Neural crest cell (in vitro differentiated cells): ENCODE measurements at regions not wholly inside any gene's neighbourhood (a gene's known extent, or its start where the extent isn't known, plus 50 kb on each side); places are given as distances from the start of the nearest gene placed in this dataset.
"Not testable (repeated sequence)": the region's sequence is repeated elsewhere in the genome, so short reads cannot be mapped to it uniquely, and the experiment has no call there.

Experiments used
- DNase-seq: peaks from one replicate; pipeline ENCODE4 v3.0.0; 2021; ENCODE audit warnings: low read depth, mixed read lengths, low spot score
- H3K27ac Mint-ChIP-seq: one replicate; pipeline ENCODE4 v1.8.0; 2021; ENCODE audit warnings: mild to moderate bottlenecking, mixed read lengths; ENCODE audit not compliant: unreplicated experiment
- H3K27me3 Mint-ChIP-seq: 2 replicates; pipeline ENCODE4 v1.8.0; 2021; ENCODE audit warnings: low read depth, mild to moderate bottlenecking, mixed read lengths
- H3K36me3 Mint-ChIP-seq: 2 replicates; pipeline ENCODE4 v1.8.0; 2021; ENCODE audit warnings: low read depth, mild to moderate bottlenecking, mixed read lengths
- H3K4me1 Mint-ChIP-seq: 2 replicates; pipeline ENCODE4 v1.8.0; 2021; ENCODE audit warnings: mixed read lengths
- H3K4me3 Mint-ChIP-seq: one replicate; pipeline ENCODE4 v1.8.0; 2021; ENCODE audit warnings: mild to moderate bottlenecking, mixed read lengths
- H3K9me3 Mint-ChIP-seq: 2 replicates; pipeline ENCODE4 v1.8.0; 2021; ENCODE audit warnings: mixed read lengths
- TF ChIP-seq, protein P1 (sequence below): fragments of 200-600 bp; sonication (generic); conservative IDR thresholded peaks from 2 replicates; pipeline ENCODE4 v1.5.0; 2021; ENCODE audit warnings: antibody characterized with exemption, mild to moderate bottlenecking

GRCh38 chr2:8247905-8248622 is 433.8 kb upstream of the ID2 start:
- Mint-ChIP-seq H3K27me3 (no peaks in the 10 kb centered on the region), H3K36me3 (peaks cover 2% of the 10 kb centered on the region), H3K9me3 (peaks cover 11% of the 10 kb centered on the region), H3K4me3 (no peak overlapping the region), H3K27ac (no peak overlapping the region), H3K4me1 (no peaks in the 10 kb centered on the region)
- DNase-seq: no peak
- TF ChIP-seq, protein P1, sequence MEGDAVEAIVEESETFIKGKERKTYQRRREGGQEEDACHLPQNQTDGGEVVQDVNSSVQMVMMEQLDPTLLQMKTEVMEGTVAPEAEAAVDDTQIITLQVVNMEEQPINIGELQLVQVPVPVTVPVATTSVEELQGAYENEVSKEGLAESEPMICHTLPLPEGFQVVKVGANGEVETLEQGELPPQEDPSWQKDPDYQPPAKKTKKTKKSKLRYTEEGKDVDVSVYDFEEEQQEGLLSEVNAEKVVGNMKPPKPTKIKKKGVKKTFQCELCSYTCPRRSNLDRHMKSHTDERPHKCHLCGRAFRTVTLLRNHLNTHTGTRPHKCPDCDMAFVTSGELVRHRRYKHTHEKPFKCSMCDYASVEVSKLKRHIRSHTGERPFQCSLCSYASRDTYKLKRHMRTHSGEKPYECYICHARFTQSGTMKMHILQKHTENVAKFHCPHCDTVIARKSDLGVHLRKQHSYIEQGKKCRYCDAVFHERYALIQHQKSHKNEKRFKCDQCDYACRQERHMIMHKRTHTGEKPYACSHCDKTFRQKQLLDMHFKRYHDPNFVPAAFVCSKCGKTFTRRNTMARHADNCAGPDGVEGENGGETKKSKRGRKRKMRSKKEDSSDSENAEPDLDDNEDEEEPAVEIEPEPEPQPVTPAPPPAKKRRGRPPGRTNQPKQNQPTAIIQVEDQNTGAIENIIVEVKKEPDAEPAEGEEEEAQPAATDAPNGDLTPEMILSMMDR: no peak

DNA sequence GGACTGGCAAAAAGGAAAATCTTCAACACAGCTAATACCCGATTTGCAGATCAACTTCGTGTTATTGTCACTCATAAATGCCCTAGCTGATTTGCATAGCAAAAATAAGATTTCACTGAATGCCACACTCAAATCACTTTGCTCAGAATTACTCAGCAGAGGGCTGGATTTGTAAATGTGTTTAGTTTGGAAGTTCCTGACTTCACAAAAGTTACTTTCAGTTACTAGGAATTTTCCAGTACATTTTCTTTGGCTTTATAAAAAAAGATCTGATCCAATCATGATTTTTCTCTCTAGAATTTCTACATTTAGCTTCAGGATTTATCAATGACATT is 433.3 kb upstream of the ID2 start:
- H3K27ac Mint-ChIP-seq: no peak overlapping the region

DNA sequence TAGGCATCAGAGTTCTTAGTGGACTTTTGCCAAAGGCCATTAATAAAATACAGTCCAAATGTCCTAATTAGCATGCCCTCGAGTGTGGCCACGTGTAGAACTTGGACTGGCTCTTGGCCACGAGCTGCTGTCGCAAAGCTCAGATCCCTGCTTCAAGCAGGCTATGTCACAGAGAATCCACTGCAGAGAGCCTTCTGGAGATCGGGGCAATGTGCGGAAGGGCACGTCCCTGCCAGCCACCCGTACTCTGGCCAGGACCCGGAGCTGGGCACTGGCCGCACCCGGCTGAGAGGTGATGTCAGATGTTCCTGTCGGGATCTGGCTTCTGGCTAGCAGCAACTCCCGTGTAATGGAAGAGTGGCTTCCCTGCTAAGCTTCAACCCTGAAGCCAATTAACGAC is 432.7 kb upstream of the ID2 start:
- no peak for DNase-seq
- Mint-ChIP-seq H3K36me3 (peaks cover 2% of the 10 kb centered on the region), H3K27me3 (no peaks in the 10 kb centered on the region), H3K9me3 (peaks cover 10% of the 10 kb centered on the region), H3K4me3 (no peak overlapping the region), H3K27ac (no peak overlapping the region), H3K4me1 (peaks cover 7% of the 10 kb centered on the region)
- TF ChIP-seq, protein P1: no peak

More for the DNA sequence above, 433.3 kb upstream of the ID2 start:
- Mint-ChIP-seq H3K36me3 (peaks cover 2% of the 10 kb centered on the region), H3K4me1 (peaks cover 1% of the 10 kb centered on the region), H3K27me3 (no peaks in the 10 kb centered on the region), H3K4me3 (no peak overlapping the region), H3K9me3 (peaks cover 9% of the 10 kb centered on the region)
- no peak for DNase-seq
- TF ChIP-seq, protein P1: no peak

- Mint-ChIP-seq H3K36me3 (peaks cover 2% of the 10 kb centered on the region), H3K27me3 (no peaks in the 10 kb centered on the region), H3K27ac (no peak overlapping the region), H3K4me1 (peaks cover 13% of the 10 kb centered on the region), H3K9me3 (peaks cover 7% of the 10 kb centered on the region), H3K4me3 (no peak overlapping the region)
- DNase-seq: no peak
- TF ChIP-seq, protein P1: no peak
Observed at GRCh38 chr2:8249769-8250168, 432.1 kb upstream of the ID2 start.

- H3K36me3 Mint-ChIP-seq, H3K27ac Mint-ChIP-seq, H3K4me3 Mint-ChIP-seq, H3K9me3 Mint-ChIP-seq, DNase-seq, H3K27me3 Mint-ChIP-seq: not testable (repeated sequence)
- peaks cover 16% of the 10 kb centered on the region for H3K4me1 Mint-ChIP-seq
Observed at GRCh38 chr2:8250290-8250689, 431.6 kb upstream of the ID2 start.

- TF ChIP-seq, protein P1: no peak
- no peak overlapping the region for H3K4me3 Mint-ChIP-seq
- H3K27ac Mint-ChIP-seq: no peak overlapping the region
- DNase-seq: no peak
- H3K4me1 Mint-ChIP-seq: peaks cover 21% of the 10 kb centered on the region
- no peaks in the 10 kb centered on the region for H3K27me3 Mint-ChIP-seq
- peaks cover 4% of the 10 kb centered on the region for H3K9me3 Mint-ChIP-seq
- H3K36me3 Mint-ChIP-seq: peaks cover 2% of the 10 kb centered on the region
Observed at GRCh38 chr2:8251291-8251690, 430.6 kb upstream of the ID2 start.
